Fibroblast of lung (primary cell): ENCODE measurements at regions not wholly inside any gene's neighbourhood (a gene's known extent, or its start where the extent isn't known, plus 50 kb on each side); places are given as distances from the start of the nearest gene placed in this dataset.

Experiments
- DNase-seq, 2 donors: peaks; one replicate each; pipeline versions ENCODE4 v3.0.0 to v3.0.0-alpha.2; 2010; ENCODE audit warnings: low read depth in 2 of 2
- H2AFZ ChIP-seq: 2 replicates; pipeline ENCODE4 v1.5.1; 2012; ENCODE audit warnings: low read length, control low read depth, inconsistent platforms
- H3K27ac ChIP-seq: 2 replicates; pipeline ENCODE4 v1.5.1; 2011; ENCODE audit warnings: low read length, control low read depth; ENCODE audit not compliant: insufficient read depth
- H3K27me3 ChIP-seq: 2 replicates; pipeline ENCODE4 v1.5.1; 2011; ENCODE audit warnings: mild to moderate bottlenecking, low read length; ENCODE audit not compliant: control insufficient read depth, insufficient read depth
- H3K36me3 ChIP-seq: 2 replicates; pipeline ENCODE4 v1.5.1; 2011; ENCODE audit warnings: low read length; ENCODE audit not compliant: control insufficient read depth, insufficient read depth
- H3K4me1 ChIP-seq: 2 replicates; pipeline ENCODE4 v1.5.1; 2011; ENCODE audit warnings: low read length; ENCODE audit not compliant: control insufficient read depth, insufficient read depth; ENCODE audit errors: extremely low read depth
- H3K4me2 ChIP-seq: 2 replicates; pipeline ENCODE4 v1.5.1; 2011; ENCODE audit warnings: low read length, control low read depth; ENCODE audit not compliant: insufficient read depth; ENCODE audit errors: extremely low read depth
- H3K4me3 ChIP-seq, 4 experiments: fragments of 200-600 bp in 1 of 4; sonication (generic) in 1 of 4; replicated peaks in 1 of 4; 2 replicates each; pipeline ENCODE4 v1.5.1; 2011 to 2016; ENCODE audit warnings: low read length in 4 of 4, low read depth in 3 of 4, mild to moderate bottlenecking in 3 of 4, control low read depth in 2 of 4, inconsistent platforms in 1 of 4, mixed read lengths in 1 of 4; ENCODE audit not compliant: insufficient read depth in 1 of 4; ENCODE audit errors: control extremely low read depth in 1 of 4
- H3K79me2 ChIP-seq: 2 replicates; pipeline ENCODE4 v1.5.1; 2012; ENCODE audit warnings: mild to moderate bottlenecking, low read length, inconsistent platforms; ENCODE audit not compliant: control insufficient read depth, insufficient read depth
- H3K9ac ChIP-seq: 2 replicates; pipeline ENCODE4 v1.5.1; 2011; ENCODE audit warnings: mild to moderate bottlenecking, low read length, control low read depth; ENCODE audit not compliant: insufficient read depth
- H3K9me3 ChIP-seq: 2 replicates; pipeline ENCODE4 v1.5.1; 2012; ENCODE audit warnings: low read depth, low read length; ENCODE audit not compliant: control insufficient read depth, insufficient read depth
- H4K20me1 ChIP-seq: 2 replicates; pipeline ENCODE4 v1.5.1; 2011; ENCODE audit warnings: low read length; ENCODE audit not compliant: control insufficient read depth, insufficient read depth; ENCODE audit errors: extremely low read depth
- EZH2 ChIP-seq: IDR thresholded peaks from 2 replicates; pipeline ENCODE4 v1.5.1; 2012; ENCODE audit warnings: low read length, control low read depth, mild to moderate bottlenecking; ENCODE audit errors: missing control alignments
- TF ChIP-seq, protein P1 (sequence below), 2 donors: IDR thresholded peaks in 1 of 2; conservative IDR thresholded peaks in 1 of 2; 1 replicate in 1 of 2; 2 replicates in 1 of 2; pipeline ENCODE4 v1.5.1; 2011 to 2012; ENCODE audit warnings: low read length in 2 of 2, control low read depth in 1 of 2, inconsistent platforms in 1 of 2, low read depth in 1 of 2, mild to moderate bottlenecking in 1 of 2

DNA sequence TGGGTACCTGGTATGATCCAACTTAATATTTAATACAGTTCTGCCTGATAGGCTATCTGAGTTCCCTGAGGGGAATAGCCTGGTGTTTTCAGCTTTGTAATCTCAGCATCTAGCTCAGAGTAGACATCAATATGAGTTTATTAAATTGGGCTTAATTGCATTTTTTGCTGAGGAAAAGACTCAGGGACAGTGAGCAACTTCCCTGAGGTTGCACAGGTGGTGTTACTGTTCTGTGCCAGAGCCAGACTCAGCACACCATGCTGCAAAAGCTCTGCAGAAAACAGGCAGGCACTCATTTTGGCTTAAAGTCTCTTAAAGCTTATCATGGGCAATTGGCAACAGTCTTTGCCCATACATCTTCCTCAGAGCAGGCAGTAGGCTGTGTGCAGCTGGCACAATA, 90.5 kb upstream of the JUN start:
- Histone ChIP-seq H4K20me1 (no peaks in the 10 kb centered on the region), H3K79me2 (no peaks in the 10 kb centered on the region), H3K4me2 (peak overlapping the region; percentile 53), H3K4me1 (peaks cover 7% of the 10 kb centered on the region), H3K27ac (peak overlapping the region; percentile 38), H3K27me3 (no peaks in the 10 kb centered on the region), H3K9ac (no peak overlapping the region), H3K9me3 (no peaks in the 10 kb centered on the region), H3K36me3 (no peaks in the 10 kb centered on the region), H2AFZ (peak overlapping the region; percentile 65), H3K4me3 (no peak overlapping the region)
- TF ChIP-seq EZH2 = no peak
- TF ChIP-seq, protein P1, sequence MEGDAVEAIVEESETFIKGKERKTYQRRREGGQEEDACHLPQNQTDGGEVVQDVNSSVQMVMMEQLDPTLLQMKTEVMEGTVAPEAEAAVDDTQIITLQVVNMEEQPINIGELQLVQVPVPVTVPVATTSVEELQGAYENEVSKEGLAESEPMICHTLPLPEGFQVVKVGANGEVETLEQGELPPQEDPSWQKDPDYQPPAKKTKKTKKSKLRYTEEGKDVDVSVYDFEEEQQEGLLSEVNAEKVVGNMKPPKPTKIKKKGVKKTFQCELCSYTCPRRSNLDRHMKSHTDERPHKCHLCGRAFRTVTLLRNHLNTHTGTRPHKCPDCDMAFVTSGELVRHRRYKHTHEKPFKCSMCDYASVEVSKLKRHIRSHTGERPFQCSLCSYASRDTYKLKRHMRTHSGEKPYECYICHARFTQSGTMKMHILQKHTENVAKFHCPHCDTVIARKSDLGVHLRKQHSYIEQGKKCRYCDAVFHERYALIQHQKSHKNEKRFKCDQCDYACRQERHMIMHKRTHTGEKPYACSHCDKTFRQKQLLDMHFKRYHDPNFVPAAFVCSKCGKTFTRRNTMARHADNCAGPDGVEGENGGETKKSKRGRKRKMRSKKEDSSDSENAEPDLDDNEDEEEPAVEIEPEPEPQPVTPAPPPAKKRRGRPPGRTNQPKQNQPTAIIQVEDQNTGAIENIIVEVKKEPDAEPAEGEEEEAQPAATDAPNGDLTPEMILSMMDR (conservative IDR thresholded peaks at IDR 0.05 in 1 of 2, IDR thresholded peaks at IDR 0.05 in 1 of 2; ENCODE audit: low read depth in 1 of 2, low read length in 2 of 2) = no peak
- no peak for DNase-seq

DNA sequence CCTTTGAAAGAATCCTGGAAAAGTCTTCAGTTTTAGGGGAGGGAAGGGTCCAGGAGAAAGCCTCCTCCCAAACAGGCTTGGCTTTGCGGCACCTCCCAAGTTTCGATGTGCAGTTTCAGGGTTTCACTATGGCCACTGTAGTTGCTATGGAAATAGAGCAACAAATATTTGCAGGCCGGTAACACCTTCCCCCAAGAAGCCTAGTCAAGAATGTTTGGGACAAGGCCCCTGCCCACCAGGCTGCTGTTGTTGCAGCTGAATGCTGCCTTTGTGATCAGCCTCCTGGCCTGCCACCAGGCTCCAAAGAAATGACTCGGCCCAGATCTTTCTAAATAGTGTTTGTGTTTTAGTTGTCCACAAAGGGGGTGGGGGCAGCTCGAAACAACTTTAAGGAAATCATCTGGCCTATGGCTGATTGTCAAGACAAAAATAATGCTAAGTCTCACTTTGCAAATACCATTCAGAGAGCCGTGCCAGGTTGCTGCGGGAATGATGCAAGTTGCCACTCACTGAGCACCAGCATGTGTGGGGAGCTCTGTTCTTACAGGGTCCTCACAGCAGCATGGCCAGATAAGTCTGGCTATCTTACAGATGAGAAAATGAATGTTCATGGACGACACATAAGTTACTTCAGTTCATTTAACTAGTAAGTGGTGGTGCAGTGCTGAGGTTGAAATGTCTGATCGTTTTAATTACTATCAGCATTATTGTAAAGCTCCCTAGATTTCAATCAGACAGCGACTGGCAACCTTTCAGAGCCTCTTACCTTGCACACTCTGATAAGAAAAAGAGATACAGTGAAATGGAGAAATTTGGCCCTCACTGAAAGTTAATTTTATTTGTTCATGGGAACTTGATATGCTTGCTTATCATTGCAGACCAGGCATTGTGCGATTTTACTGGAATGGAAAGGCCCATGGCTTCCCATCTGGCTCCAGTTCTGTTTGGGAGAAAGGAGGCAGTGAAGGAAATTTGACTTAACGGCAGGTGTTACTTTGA, 91.2 kb upstream of the JUN start:
- Histone ChIP-seq H3K4me3 (no peak overlapping the region), H3K79me2 (no peaks in the 10 kb centered on the region), H2AFZ (peak overlapping the region; percentile 65), H3K4me1 (peaks cover 7% of the 10 kb centered on the region), H3K9ac (no peak overlapping the region), H4K20me1 (no peaks in the 10 kb centered on the region), H3K4me2 (peak overlapping the region; percentile 53), H3K27ac (peak overlapping the region; percentile 38), H3K36me3 (no peaks in the 10 kb centered on the region), H3K9me3 (no peaks in the 10 kb centered on the region), H3K27me3 (no peaks in the 10 kb centered on the region)
- peak; percentile 67 to 83 for DNase-seq
- TF ChIP-seq, protein P1 (conservative IDR thresholded peaks at IDR 0.05 in 1 of 2, IDR thresholded peaks at IDR 0.05 in 1 of 2; ENCODE audit: low read depth in 1 of 2, low read length in 2 of 2) = no peak
- no peak for TF ChIP-seq EZH2

DNA sequence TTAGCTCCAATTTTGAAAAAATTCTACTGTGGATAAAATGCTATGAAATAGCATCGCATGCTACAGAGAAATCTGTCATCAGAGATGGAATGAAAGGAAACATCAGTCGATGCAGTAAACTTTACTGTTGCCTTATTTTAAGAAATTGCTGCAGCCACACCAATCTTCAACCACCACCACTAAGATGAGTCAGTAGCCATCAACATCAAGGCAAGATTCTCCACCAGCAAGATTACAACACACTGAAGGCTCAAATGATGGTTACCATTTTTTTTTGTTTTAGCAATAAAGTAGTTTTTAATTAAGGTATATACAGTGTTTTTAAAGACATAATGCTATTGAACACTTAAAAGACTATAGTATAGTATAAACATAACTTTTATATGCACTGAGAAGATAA, 95.6 kb upstream of the JUN start:
- H3K27ac ChIP-seq = no peak overlapping the region
- no peak overlapping the region for H3K4me2 ChIP-seq
- TF ChIP-seq, protein P1 (conservative IDR thresholded peaks at IDR 0.05 in 1 of 2, IDR thresholded peaks at IDR 0.05 in 1 of 2; ENCODE audit: low read depth in 1 of 2, low read length in 2 of 2) = no peak
- no peak for TF ChIP-seq EZH2
- H2AFZ ChIP-seq = no peak overlapping the region
- H3K9ac ChIP-seq = no peak overlapping the region
- H3K79me2 ChIP-seq = no peaks in the 10 kb centered on the region
- peaks cover 17% of the 10 kb centered on the region for H3K4me1 ChIP-seq
- no peaks in the 10 kb centered on the region for H3K27me3 ChIP-seq
- no peaks in the 10 kb centered on the region for H3K36me3 ChIP-seq
- DNase-seq = peak in 1 of 2 donors; percentile 37
- no peak overlapping the region for H3K4me3 ChIP-seq
- no peaks in the 10 kb centered on the region for H4K20me1 ChIP-seq
- no peaks in the 10 kb centered on the region for H3K9me3 ChIP-seq
